ENCODE measurements at regions not wholly inside any gene's neighbourhood (a gene's known extent, or its start where the extent isn't known, plus 50 kb on each side); places are given as distances from the start of the nearest gene placed in this dataset.
A peak's percentile ranks its signal among the peaks of the same experiment; 100 is the strongest.

DNA sequence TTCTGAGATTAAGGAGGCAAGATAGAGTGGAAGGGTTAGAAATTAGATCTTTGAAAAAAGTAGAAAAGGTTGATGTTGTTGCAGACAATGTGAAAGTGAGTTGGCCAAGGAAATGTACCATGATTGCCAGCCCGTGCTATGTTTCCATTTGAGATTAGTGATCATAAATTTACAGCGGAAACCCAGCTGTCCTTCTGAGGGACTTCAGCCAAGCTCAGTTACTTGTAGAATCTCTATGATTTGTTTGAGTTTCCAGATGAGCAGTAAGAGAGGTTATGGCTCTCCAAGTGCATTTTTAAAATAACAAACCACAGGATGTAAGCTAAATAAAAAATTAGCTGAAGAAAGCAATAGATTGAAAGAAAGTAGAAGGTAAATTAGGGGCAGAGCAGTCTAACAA, 54.2 kb upstream of the RBMS3 start:
- DNase-seq, result no peak
- H3K4me3 Mint-ChIP-seq, result no peak overlapping the region
- H3K36me3 Mint-ChIP-seq (ENCODE audit: low read depth), result peaks cover 3% of the 10 kb centered on the region
- peak overlapping the region; percentile 76 for H3K27ac Mint-ChIP-seq
- peaks cover 6% of the 10 kb centered on the region for H3K9me3 Mint-ChIP-seq
- H3K4me1 Mint-ChIP-seq, result peaks cover 24% of the 10 kb centered on the region
- H3K27me3 Mint-ChIP-seq (ENCODE audit: low read depth, poor library complexity), result no peaks in the 10 kb centered on the region
- TF ChIP-seq, protein P1, sequence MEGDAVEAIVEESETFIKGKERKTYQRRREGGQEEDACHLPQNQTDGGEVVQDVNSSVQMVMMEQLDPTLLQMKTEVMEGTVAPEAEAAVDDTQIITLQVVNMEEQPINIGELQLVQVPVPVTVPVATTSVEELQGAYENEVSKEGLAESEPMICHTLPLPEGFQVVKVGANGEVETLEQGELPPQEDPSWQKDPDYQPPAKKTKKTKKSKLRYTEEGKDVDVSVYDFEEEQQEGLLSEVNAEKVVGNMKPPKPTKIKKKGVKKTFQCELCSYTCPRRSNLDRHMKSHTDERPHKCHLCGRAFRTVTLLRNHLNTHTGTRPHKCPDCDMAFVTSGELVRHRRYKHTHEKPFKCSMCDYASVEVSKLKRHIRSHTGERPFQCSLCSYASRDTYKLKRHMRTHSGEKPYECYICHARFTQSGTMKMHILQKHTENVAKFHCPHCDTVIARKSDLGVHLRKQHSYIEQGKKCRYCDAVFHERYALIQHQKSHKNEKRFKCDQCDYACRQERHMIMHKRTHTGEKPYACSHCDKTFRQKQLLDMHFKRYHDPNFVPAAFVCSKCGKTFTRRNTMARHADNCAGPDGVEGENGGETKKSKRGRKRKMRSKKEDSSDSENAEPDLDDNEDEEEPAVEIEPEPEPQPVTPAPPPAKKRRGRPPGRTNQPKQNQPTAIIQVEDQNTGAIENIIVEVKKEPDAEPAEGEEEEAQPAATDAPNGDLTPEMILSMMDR (IDR thresholded peaks at IDR 0.05), result no peak

DNA sequence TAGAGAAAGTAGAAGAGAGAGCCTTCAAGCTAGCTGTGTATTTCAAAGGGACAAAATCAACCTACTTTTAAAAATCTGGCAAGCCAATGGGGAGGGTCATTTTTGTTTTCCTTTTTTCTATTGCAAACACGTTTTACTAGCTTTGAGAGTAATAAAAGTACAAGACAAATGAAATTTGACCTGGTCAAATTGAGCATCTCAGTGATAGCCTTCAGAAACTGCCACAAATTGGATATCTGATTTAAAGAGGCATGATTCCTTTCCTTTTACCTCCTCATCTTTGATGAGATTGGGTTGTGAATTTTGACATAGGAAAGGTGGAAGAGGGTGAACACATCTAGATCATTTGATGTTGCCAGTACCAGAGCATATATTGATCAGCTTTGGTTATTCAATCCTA, 53.6 kb upstream of the RBMS3 start:
- no peaks in the 10 kb centered on the region for H3K27me3 Mint-ChIP-seq (ENCODE audit: low read depth, poor library complexity)
- H3K27ac Mint-ChIP-seq, result no peak overlapping the region
- TF ChIP-seq, protein P1 (IDR thresholded peaks at IDR 0.05), result no peak
- peaks cover 24% of the 10 kb centered on the region for H3K4me1 Mint-ChIP-seq
- no peak for DNase-seq
- H3K9me3 Mint-ChIP-seq, result peaks cover 6% of the 10 kb centered on the region
- no peak overlapping the region for H3K4me3 Mint-ChIP-seq
- H3K36me3 Mint-ChIP-seq (ENCODE audit: low read depth), result peaks cover 3% of the 10 kb centered on the region

Measured in nephron progenitor cell (in vitro differentiated cells).